WI38 (cell line): ENCODE measurements at regions not wholly inside any gene's neighbourhood (a gene's known extent, or its start where the extent isn't known, plus 50 kb on each side); places are given as distances from the start of the nearest gene placed in this dataset.

Experiments
- H3K4me3 ChIP-seq: 2 replicates; pipeline ENCODE4 v1.5.1; 2011; ENCODE audit warnings: low read depth, mild to moderate bottlenecking, control low read depth, low read length
- TF ChIP-seq, protein P1 (sequence below): IDR thresholded peaks from 2 replicates; pipeline ENCODE4 v1.5.1; 2012; ENCODE audit warnings: low read depth, mild to moderate bottlenecking, control low read depth, low read length

DNA sequence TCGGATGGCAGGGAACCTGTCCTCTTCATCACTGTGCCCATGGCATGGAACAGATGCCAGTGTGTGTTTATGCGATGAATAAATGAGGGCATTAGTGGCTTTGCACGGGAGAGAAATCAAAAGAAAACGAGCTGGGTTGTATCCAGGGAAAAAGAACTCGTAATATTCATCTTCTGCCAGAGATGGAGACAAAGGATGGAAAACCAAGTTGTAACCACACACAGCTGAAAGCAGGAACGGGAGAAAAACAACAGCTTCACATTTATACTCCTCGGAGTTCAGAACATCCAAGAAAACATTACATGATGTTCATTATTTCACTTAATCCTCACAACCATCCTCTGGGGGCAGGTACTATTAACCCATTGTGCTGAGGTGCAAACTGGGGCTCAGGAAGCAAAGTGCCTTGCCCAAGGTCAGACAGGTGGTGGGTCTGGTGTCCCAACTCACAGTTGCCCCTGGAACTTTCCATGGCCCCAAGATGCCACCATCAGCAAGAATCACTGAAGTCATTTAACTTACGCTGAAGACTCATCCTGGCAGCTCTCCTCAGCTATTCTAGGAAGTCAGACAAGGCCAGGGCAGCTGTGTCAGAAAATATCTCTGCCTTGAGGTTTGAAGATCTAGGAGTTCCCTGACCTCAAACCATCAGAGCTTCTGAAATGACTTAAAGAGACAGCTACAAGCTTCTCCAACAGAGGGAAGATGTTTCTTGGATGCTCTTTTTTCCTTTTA is 250.4 kb downstream of the NSG2 start:
- H3K4me3 ChIP-seq, result no peak overlapping the region
- TF ChIP-seq, protein P1, sequence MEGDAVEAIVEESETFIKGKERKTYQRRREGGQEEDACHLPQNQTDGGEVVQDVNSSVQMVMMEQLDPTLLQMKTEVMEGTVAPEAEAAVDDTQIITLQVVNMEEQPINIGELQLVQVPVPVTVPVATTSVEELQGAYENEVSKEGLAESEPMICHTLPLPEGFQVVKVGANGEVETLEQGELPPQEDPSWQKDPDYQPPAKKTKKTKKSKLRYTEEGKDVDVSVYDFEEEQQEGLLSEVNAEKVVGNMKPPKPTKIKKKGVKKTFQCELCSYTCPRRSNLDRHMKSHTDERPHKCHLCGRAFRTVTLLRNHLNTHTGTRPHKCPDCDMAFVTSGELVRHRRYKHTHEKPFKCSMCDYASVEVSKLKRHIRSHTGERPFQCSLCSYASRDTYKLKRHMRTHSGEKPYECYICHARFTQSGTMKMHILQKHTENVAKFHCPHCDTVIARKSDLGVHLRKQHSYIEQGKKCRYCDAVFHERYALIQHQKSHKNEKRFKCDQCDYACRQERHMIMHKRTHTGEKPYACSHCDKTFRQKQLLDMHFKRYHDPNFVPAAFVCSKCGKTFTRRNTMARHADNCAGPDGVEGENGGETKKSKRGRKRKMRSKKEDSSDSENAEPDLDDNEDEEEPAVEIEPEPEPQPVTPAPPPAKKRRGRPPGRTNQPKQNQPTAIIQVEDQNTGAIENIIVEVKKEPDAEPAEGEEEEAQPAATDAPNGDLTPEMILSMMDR, result no peak

DNA sequence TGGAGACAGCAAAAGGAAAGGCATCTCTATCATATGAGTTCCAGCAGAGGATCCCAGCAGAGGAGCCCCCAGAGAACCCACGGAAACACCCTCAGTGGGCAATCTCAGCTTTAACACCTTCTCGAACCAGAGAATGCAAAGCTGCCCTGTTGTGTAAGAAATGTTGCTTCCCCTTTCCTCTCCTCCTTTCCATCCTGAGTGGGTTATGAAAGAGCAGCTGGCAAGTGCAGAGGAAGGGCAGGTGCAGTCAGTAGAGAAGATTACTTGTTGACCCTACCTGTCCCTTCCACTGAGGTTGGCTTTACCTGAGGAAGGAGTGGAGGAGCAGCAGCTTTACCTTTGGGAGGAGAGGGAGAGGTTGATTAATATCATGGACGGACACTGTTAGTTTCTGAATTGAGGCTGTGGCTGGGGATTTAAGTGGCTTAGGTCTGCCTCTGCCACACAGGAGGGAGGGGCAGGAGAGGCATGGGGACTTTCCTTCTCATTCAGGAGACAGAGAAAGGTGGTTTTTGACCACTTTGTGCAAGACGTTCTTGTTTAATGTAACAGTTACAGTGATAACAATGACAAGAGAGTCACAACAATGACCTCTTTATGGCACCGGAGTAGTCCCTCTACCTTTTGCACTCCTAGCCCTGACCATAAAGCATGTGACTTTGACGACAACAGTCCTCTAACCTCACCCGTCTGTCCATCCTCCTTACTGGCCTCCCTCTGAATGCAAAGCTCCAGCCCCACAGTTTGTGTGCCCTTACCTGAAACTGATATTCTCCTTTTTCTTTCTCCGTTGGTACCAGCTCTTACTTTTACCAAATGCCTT is 254.8 kb downstream of the NSG2 start:
- no peak overlapping the region for H3K4me3 ChIP-seq
- TF ChIP-seq, protein P1, result no peak

DNA sequence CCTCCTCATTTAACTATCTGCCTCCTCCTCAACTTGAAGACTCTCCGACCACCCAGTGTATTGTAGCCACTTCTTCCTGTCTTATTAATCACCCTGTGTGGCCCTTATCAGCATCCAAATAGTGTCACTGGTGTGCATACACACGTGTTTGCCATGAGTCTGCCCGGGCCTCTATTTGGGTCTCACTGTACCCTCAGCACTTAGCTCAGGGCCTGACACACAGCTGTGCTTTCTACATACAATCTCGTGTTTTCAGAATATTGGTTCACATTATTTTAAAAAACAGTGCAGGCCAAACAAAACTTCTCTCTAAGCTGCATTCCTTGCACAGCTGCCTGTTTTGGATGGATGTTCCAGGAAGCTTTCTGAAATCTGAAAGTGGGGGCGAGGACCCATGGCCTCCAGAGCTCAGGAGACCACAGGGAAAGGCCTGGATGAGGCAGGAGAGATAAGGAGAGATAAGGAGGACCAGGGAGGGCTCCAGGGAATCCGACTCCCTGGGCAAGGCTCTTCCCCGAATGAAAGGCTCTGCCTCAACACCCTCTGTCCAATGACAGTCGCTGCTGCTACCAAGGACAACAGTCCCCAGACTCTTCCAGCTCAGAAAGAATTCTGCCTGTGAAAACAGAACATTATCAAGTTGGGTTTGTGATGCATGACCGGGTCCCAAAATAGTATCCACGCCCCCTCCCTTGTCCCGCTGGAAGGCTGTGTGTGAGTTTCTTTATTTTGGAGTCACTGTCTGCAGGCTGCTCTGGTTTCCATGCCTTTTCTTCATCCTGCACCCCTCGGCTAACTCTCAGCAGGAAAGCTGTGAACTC is 255.6 kb downstream of the NSG2 start:
- TF ChIP-seq, protein P1, result no peak
- no peak overlapping the region for H3K4me3 ChIP-seq

DNA sequence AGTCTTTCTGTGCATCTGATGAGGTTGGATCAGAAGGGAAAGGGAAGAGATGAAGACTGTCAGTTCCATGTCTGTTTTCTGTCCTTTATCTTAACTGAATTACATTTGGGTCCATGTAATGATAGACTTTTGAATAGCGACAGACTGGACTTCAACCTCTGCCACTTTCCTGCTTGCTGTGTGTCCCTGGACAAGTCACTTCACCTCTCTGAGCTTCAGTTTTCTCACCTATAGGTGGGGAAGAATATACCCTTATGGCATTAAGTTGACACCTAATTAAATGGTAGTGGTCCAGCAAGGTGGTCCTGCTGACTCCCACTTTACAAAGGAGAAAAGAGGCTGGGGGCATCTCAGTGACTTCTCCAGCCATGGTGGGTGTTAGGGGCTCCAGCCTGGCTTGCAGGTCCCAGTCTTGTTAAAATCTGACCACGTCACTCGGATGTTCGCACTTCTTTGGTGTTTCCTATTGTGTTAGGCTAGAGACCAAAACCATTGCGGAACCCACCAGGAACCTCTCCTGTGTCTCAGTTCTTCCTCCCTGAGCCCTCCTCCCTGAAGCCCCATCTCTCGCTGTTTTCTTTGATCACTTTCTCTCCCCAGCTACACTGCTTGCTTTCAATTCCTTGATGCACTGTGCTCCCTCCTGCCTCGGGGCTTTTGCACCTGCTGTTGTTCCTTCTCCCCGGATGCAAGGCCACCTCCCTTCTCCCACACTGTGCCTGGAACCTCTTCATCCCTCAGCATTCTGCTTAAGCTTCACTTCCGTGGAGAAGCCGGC is 256.5 kb downstream of the NSG2 start:
- TF ChIP-seq, protein P1, result no peak
- H3K4me3 ChIP-seq, result no peak overlapping the region

DNA sequence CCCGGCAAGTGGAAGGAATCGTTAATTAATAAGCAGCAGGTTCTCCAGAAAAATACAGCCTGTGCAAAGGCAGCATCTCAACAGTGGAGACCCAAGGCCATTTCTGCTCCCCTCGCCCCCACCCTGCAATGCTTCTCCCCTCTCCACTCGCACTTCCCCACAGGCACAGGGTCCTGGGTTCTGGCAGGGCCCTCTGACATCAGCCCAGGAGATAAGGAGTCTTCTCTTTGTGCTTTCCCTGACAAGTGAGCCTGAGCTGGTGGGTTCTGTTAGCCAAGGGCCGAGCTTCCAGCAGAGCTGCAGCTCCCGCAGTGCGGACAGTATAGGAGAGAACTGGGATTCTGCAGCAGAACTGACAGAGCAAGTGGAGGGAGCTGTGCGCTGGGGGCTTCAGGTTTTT is 257.5 kb downstream of the NSG2 start:
- no peak overlapping the region for H3K4me3 ChIP-seq
- TF ChIP-seq, protein P1, result no peak

- H3K4me3 ChIP-seq, result no peak overlapping the region
- TF ChIP-seq, protein P1, result no peak
These were observed 258.0 kb downstream of the NSG2 start for GRCh38 chr5:174303437-174304045.
